OCI-M2 (cell line): ENCODE measurements at regions not wholly inside any gene's neighbourhood (a gene's known extent, or its start where the extent isn't known, plus 50 kb on each side); places are given as distances from the start of the nearest gene placed in this dataset.

ENCODE experiments used
- DNase-seq: peaks from one replicate; lab custom pipeline; 2025; ENCODE audit not compliant: unreplicated experiment; lab: John Stamatoyannopoulos, UW

GRCh38 chr3:118277814-118278213 is 756.8 kb downstream of the IGSF11 start:
- DNase-seq = no peak

DNA sequence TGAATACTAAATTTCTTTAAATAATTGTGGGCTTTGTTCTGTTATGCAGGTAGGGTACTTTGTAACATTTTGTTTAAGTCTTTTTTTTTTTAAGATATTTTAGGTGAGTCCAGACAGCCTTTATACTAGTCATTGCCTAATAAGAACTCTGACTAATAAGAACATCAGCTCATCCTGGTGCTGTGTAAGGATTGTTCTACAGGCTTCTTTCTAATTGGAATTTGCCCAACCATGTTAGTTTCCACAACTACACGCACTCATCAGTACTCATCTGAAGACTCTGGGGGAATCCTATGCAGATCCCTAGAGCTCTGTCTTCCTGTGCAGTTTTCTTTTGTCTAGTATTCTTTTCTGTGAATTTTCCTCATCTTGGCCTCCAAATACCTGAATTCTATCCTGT is 741.8 kb downstream of the IGSF11 start:
- no peak for DNase-seq

- no peak for DNase-seq
Measured at GRCh38 chr3:118298133-118298532, 736.5 kb downstream of the IGSF11 start.

DNA sequence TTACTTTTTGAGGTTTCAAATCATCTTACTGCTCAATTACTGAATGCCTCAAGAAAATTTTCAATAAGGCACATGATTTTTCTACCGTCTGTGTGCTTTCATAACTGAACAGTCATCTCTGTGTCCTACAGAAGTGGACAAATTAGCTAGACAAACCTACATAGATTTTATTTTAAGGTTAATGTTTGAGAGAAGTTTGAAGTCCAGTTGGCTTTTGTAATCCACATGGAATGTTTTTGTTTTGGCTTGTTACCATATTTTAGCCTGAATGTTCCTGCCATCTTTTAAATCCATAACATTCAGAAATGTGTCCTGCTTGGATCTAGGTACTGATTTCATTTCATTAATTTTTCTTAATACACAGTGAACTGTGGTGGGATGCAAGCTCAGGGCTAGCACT is 730.1 kb downstream of the IGSF11 start:
- no peak for DNase-seq

GRCh38 chr3:118332699-118333098 is 701.9 kb downstream of the IGSF11 start:
- DNase-seq = no peak

- DNase-seq = no peak
Measured at GRCh38 chr3:118337649-118338048, 697.0 kb downstream of the IGSF11 start.

DNA sequence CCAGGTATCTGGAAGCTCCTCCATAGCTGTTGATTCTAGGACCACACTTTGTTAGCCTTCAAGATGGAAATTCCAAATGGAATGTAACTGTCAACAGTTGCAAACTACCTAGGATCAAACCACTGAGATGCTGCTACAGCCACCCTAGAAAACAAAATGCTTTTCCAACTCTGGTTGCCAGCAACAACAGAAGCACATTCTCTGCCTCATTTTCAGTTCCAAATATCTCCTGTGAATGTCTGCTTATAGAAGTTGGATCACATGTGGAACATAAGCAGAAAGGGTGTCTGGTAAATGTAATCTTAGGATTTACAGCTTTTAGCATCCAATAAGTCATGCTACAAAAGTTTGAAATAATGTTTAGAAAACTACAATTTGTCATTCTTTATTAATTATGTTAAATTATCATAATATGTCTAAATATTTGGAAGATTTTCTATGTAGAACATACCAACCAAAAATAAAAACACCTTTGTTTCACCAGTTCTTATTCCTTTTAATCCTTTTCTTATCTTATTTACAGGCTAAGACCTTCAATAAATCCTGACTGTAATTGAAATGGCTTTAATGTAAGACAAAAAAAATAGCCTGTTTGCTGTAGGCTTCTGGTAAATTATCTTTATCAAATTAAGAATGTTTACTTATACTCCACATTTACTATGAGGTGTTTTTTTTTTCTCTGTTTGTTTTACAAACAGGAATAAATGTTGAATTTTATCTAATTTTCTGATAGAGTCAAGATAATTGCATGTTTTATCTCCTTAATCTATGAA is 687.1 kb downstream of the IGSF11 start:
- no peak for DNase-seq

DNA sequence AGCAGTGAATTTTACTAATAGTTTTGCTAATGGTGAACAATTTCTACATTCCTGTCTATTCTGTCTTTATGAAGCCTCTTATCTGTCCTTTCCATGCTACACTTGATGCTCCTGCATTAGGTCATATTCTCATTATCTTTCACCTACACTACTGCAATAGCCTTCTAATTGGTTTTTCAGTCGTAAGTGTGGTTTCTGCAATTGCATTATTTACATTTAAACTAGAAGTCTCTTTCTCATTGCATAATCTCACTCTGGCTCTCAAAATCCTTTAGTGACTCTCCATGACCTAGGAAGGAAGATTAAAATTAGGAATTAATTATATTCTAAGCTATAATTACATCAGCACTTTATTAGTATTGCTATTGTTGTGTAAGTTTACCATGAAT is 686.5 kb downstream of the IGSF11 start:
- no peak for DNase-seq

DNA sequence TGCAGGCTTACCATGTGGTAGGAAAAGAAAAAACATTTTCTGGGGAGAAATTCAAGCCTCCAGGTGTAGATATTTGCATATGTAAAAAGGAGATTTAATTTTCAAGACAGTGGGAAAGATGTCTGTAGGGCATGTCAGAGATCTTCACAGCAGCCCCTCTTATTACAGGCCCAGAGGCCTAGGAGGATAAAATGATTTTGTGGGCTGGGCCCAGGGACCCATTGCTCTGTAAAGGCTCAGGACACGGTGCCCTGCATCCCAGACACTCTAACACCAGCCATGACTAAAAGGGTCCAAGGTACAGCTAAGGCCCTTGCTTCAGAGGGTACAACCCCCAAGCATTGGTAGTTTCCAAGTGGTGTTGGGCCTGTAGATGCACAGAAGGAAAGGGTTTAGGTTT is 680.1 kb downstream of the IGSF11 start:
- DNase-seq = no peak

DNA sequence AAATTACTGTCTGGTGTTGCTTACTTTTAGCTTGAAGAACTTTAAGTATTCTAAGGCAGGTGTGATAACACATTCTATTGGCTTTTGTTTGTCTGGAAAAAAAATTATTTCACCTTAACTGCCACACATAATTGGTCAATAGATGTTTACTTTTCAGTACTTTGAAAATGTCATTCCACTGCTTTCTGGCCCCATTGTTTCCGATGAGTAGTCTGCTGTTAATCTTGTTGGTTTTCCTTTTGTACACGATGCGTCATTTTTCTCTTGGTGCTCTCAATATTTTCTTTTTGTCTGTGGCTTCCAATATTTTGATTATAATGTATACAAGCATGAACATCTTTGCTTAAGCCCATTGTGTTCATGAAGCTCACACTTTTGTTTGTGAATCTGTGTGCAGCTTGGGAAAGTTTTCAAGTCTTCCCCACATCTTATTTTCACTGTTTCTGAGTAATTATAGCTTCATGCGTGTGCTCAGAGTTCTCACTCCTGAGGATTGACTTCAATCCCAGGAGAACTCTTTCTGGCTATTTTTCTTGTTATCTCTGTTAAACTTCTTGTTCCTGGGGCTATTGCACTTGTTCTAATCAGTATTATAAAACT is 664.7 kb downstream of the IGSF11 start:
- no peak for DNase-seq

- no peak for DNase-seq
Measured at GRCh38 chr3:118380576-118380975, 654.1 kb downstream of the IGSF11 start.

- DNase-seq = no peak
Measured at GRCh38 chr3:118396491-118396890, 638.2 kb downstream of the IGSF11 start.

- DNase-seq = no peak
Measured at GRCh38 chr3:118400086-118400485, 634.6 kb downstream of the IGSF11 start.

- DNase-seq = no peak
Measured at GRCh38 chr3:118400886-118401285, 633.8 kb downstream of the IGSF11 start.

GRCh38 chr3:118401887-118402286 is 632.8 kb downstream of the IGSF11 start:
- no peak for DNase-seq

- no peak for DNase-seq
Measured at GRCh38 chr3:118402971-118403370, 631.7 kb downstream of the IGSF11 start.

DNA sequence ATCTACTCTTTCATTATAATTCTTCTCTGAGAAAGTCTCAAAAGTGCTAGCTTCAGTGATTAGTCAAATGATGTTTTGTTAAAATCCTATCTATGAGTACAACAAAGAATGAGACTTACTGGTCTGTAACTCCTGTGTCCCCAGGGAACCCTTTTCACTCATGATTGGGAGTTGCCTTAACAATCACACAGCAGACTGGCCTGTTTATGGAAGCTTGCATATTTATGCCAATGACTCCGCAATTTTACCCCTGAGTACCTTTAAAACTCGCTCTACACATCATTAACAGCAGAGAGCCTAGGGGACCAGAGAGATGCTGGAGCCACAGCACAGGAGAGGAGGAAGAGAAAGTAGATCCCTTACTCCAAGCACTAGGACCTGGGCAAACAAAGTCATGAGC is 628.1 kb downstream of the IGSF11 start:
- DNase-seq = no peak

- no peak for DNase-seq
Measured at GRCh38 chr3:118408431-118408830, 626.2 kb downstream of the IGSF11 start.

- no peak for DNase-seq
Measured at GRCh38 chr3:118412503-118412902, 622.1 kb downstream of the IGSF11 start.

- no peak for DNase-seq
Measured at GRCh38 chr3:118425272-118425837, 609.3 kb downstream of the IGSF11 start.

GRCh38 chr3:118433825-118434224 is 600.8 kb downstream of the IGSF11 start:
- no peak for DNase-seq

- DNase-seq = no peak
Measured at GRCh38 chr3:118435851-118436350, 598.7 kb downstream of the IGSF11 start.
